ENCODE measurements at regions not wholly inside any gene's neighbourhood (a gene's known extent, or its start where the extent isn't known, plus 50 kb on each side); places are given as distances from the start of the nearest gene placed in this dataset.
"Not testable (repeated sequence)": the region's sequence is repeated elsewhere in the genome, so short reads cannot be mapped to it uniquely, and the experiment has no call there.

DNA sequence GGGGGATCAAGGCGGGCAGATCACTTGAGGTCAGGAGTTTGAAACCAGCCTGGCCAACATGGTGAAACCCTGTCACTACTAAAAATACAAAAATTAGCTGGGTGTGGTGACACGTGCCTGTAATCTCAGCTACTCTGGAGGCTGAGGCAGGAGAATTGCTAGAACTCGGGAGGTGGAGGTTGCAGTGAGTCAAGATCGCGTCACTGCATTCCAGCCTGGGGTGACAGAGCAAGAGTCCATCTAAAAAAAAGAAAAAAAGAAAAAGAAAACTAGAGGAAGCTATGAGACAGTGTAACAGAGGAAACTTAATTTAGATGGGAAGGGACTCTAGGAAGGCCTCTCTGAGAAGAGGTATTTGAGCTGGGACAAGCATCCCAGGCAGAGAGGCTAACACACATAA, 109.9 kb upstream of the SRSF6 start:
- H3K36me3 ChIP-seq (ENCODE audit: control insufficient read depth, insufficient read depth, low read length); H3K27ac ChIP-seq (ENCODE audit: low read depth, low read length, severe bottlenecking); H3K4me3 ChIP-seq (ENCODE audit: extremely low read depth, insufficient read depth, low read length, poor library complexity, severe bottlenecking); H3K4me1 ChIP-seq (ENCODE audit: control insufficient read depth, insufficient read depth, low read length, poor library complexity, severe bottlenecking): not testable (repeated sequence)
- WGBS, 2 experiments (ENCODE audit: insufficient coverage in 2 of 2) = 83 to 94% methylated on average over 4 to 5 of the region's 5 CpGs
- peaks cover 15% of the 10 kb centered on the region for H3K9me3 ChIP-seq (ENCODE audit: control insufficient read depth, low read length)

GRCh38 chr20:43345676-43346075, 112.0 kb upstream of the SRSF6 start:
- H3K4me3 ChIP-seq (ENCODE audit: extremely low read depth, insufficient read depth, low read length, poor library complexity, severe bottlenecking) = no peak overlapping the region
- peaks cover 15% of the 10 kb centered on the region for H3K9me3 ChIP-seq (ENCODE audit: control insufficient read depth, low read length)
- 80 to 84% methylated on average over 1 to 3 of the region's 8 CpGs for WGBS, 2 experiments (ENCODE audit: insufficient coverage in 2 of 2)
- H3K27ac ChIP-seq (ENCODE audit: low read depth, low read length, severe bottlenecking) = no peak overlapping the region
- no peaks in the 10 kb centered on the region for H3K4me1 ChIP-seq (ENCODE audit: control insufficient read depth, insufficient read depth, low read length, poor library complexity, severe bottlenecking)
- no peaks in the 10 kb centered on the region for H3K36me3 ChIP-seq (ENCODE audit: control insufficient read depth, insufficient read depth, low read length)

DNA sequence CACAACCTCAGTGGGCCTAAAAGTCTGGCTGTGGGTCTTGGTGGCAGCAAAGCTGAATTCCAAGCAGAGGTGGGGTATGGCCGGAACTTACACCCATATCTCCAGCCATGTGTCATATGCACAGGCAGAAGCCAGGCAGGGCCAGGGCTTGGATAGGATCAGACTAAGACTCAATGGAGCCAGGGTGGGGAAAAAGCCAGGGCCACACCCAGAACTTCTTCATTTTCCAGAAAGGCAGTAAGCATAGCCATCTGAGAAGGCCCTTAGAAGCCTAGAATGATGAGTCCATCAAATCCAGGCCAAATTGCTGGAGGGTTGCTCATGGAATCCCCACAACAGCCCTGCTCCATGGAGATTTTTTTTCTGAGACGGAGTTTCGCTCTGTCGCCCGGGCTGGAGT, 116.2 kb upstream of the SRSF6 start:
- WGBS, 2 experiments (ENCODE audit: insufficient coverage in 2 of 2) = 72 to 84% methylated on average over 4 of the region's 5 CpGs

GRCh38 chr20:43337036-43337435, 120.7 kb upstream of the SRSF6 start:
- Histone ChIP-seq H3K4me1 (ENCODE audit: control insufficient read depth, insufficient read depth, low read length, poor library complexity, severe bottlenecking) (no peaks in the 10 kb centered on the region), H3K4me3 (ENCODE audit: extremely low read depth, insufficient read depth, low read length, poor library complexity, severe bottlenecking) (no peak overlapping the region), H3K27ac (ENCODE audit: low read depth, low read length, severe bottlenecking) (no peak overlapping the region), H3K36me3 (ENCODE audit: control insufficient read depth, insufficient read depth, low read length) (no peaks in the 10 kb centered on the region), H3K9me3 (ENCODE audit: control insufficient read depth, low read length) (peaks cover 17% of the 10 kb centered on the region)
- 87 to 95% methylated on average over 5 to 7 of the region's 7 CpGs for WGBS, 2 experiments (ENCODE audit: insufficient coverage in 2 of 2)

More for the DNA sequence above, 116.2 kb upstream of the SRSF6 start:
- Histone ChIP-seq H3K9me3 (ENCODE audit: control insufficient read depth, low read length) (peaks cover 15% of the 10 kb centered on the region), H3K27ac (ENCODE audit: low read depth, low read length, severe bottlenecking) (no peak overlapping the region), H3K4me1 (ENCODE audit: control insufficient read depth, insufficient read depth, low read length, poor library complexity, severe bottlenecking) (no peaks in the 10 kb centered on the region), H3K36me3 (ENCODE audit: control insufficient read depth, insufficient read depth, low read length) (no peaks in the 10 kb centered on the region), H3K4me3 (ENCODE audit: extremely low read depth, insufficient read depth, low read length, poor library complexity, severe bottlenecking) (no peak overlapping the region)

- Histone ChIP-seq H3K4me1 (ENCODE audit: control insufficient read depth, insufficient read depth, low read length, poor library complexity, severe bottlenecking) (no peaks in the 10 kb centered on the region), H3K27ac (ENCODE audit: low read depth, low read length, severe bottlenecking) (no peak overlapping the region), H3K4me3 (ENCODE audit: extremely low read depth, insufficient read depth, low read length, poor library complexity, severe bottlenecking) (no peak overlapping the region), H3K36me3 (ENCODE audit: control insufficient read depth, insufficient read depth, low read length) (no peaks in the 10 kb centered on the region), H3K9me3 (ENCODE audit: control insufficient read depth, low read length) (peaks cover 17% of the 10 kb centered on the region)
- 60 to 89% methylated on average over 1 to 3 of the region's 4 CpGs for WGBS, 2 experiments (ENCODE audit: insufficient coverage in 2 of 2)
Measured at GRCh38 chr20:43334080-43334479, 123.6 kb upstream of the SRSF6 start.

- no peak overlapping the region for H3K27ac ChIP-seq (ENCODE audit: low read depth, low read length, severe bottlenecking)
- peaks cover 17% of the 10 kb centered on the region for H3K9me3 ChIP-seq (ENCODE audit: control insufficient read depth, low read length)
- WGBS, 2 experiments (ENCODE audit: insufficient coverage in 2 of 2) = 86 to 91% methylated on average over 7 of the region's 13 CpGs
- H3K36me3 ChIP-seq (ENCODE audit: control insufficient read depth, insufficient read depth, low read length) = no peaks in the 10 kb centered on the region
- no peaks in the 10 kb centered on the region for H3K4me1 ChIP-seq (ENCODE audit: control insufficient read depth, insufficient read depth, low read length, poor library complexity, severe bottlenecking)
- H3K4me3 ChIP-seq (ENCODE audit: extremely low read depth, insufficient read depth, low read length, poor library complexity, severe bottlenecking) = no peak overlapping the region
Measured at GRCh38 chr20:43331906-43332305, 125.8 kb upstream of the SRSF6 start.

DNA sequence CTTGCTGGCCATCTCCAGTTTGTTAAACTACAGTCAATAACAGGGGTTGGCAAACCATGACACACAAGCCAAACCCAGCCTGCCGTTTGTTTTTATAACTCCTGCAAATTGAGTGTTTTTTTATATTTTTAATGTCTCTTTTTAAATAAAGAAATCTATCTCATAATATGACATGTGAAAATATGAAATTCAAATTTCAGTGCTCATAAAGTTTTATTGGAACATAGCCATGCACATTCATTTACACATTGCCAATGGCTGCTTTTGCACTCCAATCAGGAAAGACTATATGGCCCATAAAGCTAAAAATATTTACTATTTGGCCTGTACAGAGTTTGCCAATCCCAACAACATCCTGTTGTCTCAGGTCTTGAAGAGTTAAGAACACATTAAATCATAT, 129.0 kb upstream of the SRSF6 start:
- WGBS, 2 experiments (ENCODE audit: insufficient coverage in 2 of 2) = no CpG with 5 or more reads among the region's 1 CpG
- Histone ChIP-seq H3K4me1 (ENCODE audit: control insufficient read depth, insufficient read depth, low read length, poor library complexity, severe bottlenecking) (no peaks in the 10 kb centered on the region), H3K27ac (ENCODE audit: low read depth, low read length, severe bottlenecking) (no peak overlapping the region), H3K9me3 (ENCODE audit: control insufficient read depth, low read length) (no peaks in the 10 kb centered on the region), H3K4me3 (ENCODE audit: extremely low read depth, insufficient read depth, low read length, poor library complexity, severe bottlenecking) (no peak overlapping the region), H3K36me3 (ENCODE audit: control insufficient read depth, insufficient read depth, low read length) (no peaks in the 10 kb centered on the region)

GRCh38 chr20:43327234-43327633, 130.5 kb upstream of the SRSF6 start:
- H3K27ac ChIP-seq (ENCODE audit: low read depth, low read length, severe bottlenecking); H3K4me3 ChIP-seq (ENCODE audit: extremely low read depth, insufficient read depth, low read length, poor library complexity, severe bottlenecking); H3K4me1 ChIP-seq (ENCODE audit: control insufficient read depth, insufficient read depth, low read length, poor library complexity, severe bottlenecking); H3K9me3 ChIP-seq (ENCODE audit: control insufficient read depth, low read length); H3K36me3 ChIP-seq (ENCODE audit: control insufficient read depth, insufficient read depth, low read length): not testable (repeated sequence)
- WGBS, 2 experiments (ENCODE audit: insufficient coverage in 2 of 2) = 100% methylated on average over 4 of the region's 4 CpGs; no CpG with 5 or more reads in 1 of the 2 experiments

DNA sequence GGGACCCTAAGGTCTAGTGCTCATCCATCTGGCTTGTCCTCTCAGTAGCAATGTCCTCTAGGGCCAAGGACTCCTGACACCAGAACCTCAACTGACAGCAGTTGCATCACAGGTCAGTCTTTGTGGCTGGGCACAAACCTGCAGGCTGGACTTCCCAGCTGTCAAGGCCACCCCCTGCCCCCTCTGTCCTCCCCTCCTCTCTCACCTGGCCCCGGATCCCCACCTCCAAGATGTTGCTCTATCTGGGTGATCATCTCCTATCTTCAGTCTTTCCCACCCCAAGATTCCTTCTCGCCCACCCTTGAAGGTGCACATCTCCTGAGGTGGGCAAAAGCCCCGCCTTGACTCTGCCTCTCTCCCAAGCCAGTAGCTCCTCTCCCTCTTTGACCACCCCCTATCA, 131.8 kb upstream of the SRSF6 start:
- Histone ChIP-seq H3K36me3 (ENCODE audit: control insufficient read depth, insufficient read depth, low read length) (no peaks in the 10 kb centered on the region), H3K9me3 (ENCODE audit: control insufficient read depth, low read length) (no peaks in the 10 kb centered on the region), H3K27ac (ENCODE audit: low read depth, low read length, severe bottlenecking) (no peak overlapping the region), H3K4me1 (ENCODE audit: control insufficient read depth, insufficient read depth, low read length, poor library complexity, severe bottlenecking) (no peaks in the 10 kb centered on the region), H3K4me3 (ENCODE audit: extremely low read depth, insufficient read depth, low read length, poor library complexity, severe bottlenecking) (no peak overlapping the region)
- WGBS, 2 experiments (ENCODE audit: insufficient coverage in 2 of 2) = 44 to 71% methylated on average over 1 to 3 of the region's 3 CpGs

- no peaks in the 10 kb centered on the region for H3K36me3 ChIP-seq (ENCODE audit: control insufficient read depth, insufficient read depth, low read length)
- H3K4me3 ChIP-seq (ENCODE audit: extremely low read depth, insufficient read depth, low read length, poor library complexity, severe bottlenecking) = no peak overlapping the region
- WGBS, 2 experiments (ENCODE audit: insufficient coverage in 2 of 2) = 88 to 93% methylated on average over 2 to 3 of the region's 4 CpGs
Measured at GRCh38 chr20:43323592-43323991, 133.9 kb upstream of the PTPRT start.

DNA sequence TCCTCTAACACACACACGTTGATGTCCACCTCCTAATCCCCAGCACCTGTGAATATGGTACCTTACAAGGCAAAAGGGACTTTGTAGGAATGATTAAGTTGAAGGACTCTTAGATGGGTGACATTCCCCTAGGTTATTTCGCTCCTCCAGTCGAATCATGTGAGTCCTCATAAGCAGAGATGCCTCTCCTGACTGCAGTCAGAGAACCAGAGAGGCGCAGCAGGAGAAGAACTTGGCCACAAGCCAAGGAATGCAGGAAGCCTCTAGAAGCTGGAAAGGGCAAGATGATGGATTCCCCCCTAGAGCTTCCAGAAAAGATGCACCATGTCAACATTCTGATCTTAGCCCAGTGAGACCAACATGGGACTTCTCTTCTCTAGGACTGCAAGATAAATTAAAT, 133.1 kb upstream of the PTPRT start:
- H3K4me1 ChIP-seq (ENCODE audit: control insufficient read depth, insufficient read depth, low read length, poor library complexity, severe bottlenecking) = no peaks in the 10 kb centered on the region
- WGBS, 2 experiments (ENCODE audit: insufficient coverage in 2 of 2) = 93 to 100% methylated on average over 3 of the region's 4 CpGs
- H3K9me3 ChIP-seq (ENCODE audit: control insufficient read depth, low read length) = no peaks in the 10 kb centered on the region
- no peak overlapping the region for H3K27ac ChIP-seq (ENCODE audit: low read depth, low read length, severe bottlenecking)
- H3K36me3 ChIP-seq (ENCODE audit: control insufficient read depth, insufficient read depth, low read length) = no peaks in the 10 kb centered on the region
- H3K4me3 ChIP-seq (ENCODE audit: extremely low read depth, insufficient read depth, low read length, poor library complexity, severe bottlenecking) = no peak overlapping the region

More at GRCh38 chr20:43323592-43323991, 133.9 kb upstream of the PTPRT start:
- Histone ChIP-seq H3K4me1 (ENCODE audit: control insufficient read depth, insufficient read depth, low read length, poor library complexity, severe bottlenecking) (no peaks in the 10 kb centered on the region), H3K27ac (ENCODE audit: low read depth, low read length, severe bottlenecking) (no peak overlapping the region), H3K9me3 (ENCODE audit: control insufficient read depth, low read length) (no peaks in the 10 kb centered on the region)

Data from mesodermal cell (in vitro differentiated cells).